ENCODE measurements at regions not wholly inside any gene's neighbourhood (a gene's known extent, or its start where the extent isn't known, plus 50 kb on each side); places are given as distances from the start of the nearest gene placed in this dataset.

DNA sequence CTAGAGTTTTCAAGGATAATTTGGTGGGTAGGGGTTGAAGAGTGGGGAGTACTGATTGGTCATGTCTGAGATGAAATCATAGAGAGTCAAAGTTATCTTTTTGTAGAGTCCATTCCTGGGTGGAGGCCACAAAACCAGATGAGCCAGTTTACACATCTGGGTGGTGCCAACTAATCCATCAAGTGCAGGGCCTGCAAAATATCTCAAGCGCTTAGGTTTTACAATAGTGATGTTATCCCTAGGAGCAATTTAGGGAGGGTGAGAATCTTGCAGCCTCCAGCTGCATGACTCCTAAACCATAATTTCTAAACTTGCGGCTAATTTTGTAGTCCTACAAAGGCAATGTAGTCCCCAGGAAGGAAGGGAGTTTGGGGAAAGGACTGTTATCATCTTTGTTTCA, 988.3 kb upstream of the LCORL start:
- H3K4me3 ChIP-seq = no peak overlapping the region
- H3K4me1 ChIP-seq = no peaks in the 10 kb centered on the region
- H3K27ac ChIP-seq = no peak overlapping the region
- no peaks in the 10 kb centered on the region for H3K9me3 ChIP-seq
- no peak for DNase-seq
- 59 to 68% methylated on average over 2 of the region's 2 CpGs for WGBS, 2 donors
- TF ChIP-seq POLR2A (IDR thresholded peaks at IDR 0.05) (no peak), POLR2AphosphoS5 (IDR thresholded peaks at IDR 0.05) (no peak), EP300 (IDR thresholded peaks at IDR 0.05) (no peak)
- TF ChIP-seq, protein P1, sequence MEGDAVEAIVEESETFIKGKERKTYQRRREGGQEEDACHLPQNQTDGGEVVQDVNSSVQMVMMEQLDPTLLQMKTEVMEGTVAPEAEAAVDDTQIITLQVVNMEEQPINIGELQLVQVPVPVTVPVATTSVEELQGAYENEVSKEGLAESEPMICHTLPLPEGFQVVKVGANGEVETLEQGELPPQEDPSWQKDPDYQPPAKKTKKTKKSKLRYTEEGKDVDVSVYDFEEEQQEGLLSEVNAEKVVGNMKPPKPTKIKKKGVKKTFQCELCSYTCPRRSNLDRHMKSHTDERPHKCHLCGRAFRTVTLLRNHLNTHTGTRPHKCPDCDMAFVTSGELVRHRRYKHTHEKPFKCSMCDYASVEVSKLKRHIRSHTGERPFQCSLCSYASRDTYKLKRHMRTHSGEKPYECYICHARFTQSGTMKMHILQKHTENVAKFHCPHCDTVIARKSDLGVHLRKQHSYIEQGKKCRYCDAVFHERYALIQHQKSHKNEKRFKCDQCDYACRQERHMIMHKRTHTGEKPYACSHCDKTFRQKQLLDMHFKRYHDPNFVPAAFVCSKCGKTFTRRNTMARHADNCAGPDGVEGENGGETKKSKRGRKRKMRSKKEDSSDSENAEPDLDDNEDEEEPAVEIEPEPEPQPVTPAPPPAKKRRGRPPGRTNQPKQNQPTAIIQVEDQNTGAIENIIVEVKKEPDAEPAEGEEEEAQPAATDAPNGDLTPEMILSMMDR (IDR thresholded peaks at IDR 0.05) = no peak
- no peaks in the 10 kb centered on the region for H3K36me3 ChIP-seq
- no peaks in the 10 kb centered on the region for H3K27me3 ChIP-seq
- no peak for ATAC-seq (ENCODE audit: low FRiP score in 2 of 2)

DNA sequence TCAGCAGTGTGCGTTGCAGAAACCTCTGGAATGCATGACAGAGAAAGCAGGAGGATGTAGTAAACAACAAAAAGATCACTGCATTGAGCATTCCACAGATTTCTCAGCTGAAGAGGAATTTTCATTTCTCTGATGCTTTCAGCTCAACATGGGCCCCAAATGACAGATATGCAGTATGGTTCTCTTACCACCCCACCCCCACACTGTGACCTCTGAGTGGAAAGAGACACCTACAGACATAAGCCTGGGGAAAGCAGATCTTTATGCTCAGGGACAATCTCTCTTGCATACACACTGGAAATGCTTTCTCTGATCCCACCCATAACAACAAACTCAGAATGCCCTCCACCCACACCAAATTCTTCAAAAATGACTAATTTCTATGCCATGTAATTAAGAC, 983.7 kb upstream of the LCORL start:
- DNase-seq (no peak), ATAC-seq (ENCODE audit: low FRiP score in 2 of 2) (no peak)
- no peak overlapping the region for H3K27ac ChIP-seq
- 45 to 61% methylated on average over 1 of the region's 1 CpG for WGBS, 2 donors
- H3K27me3 ChIP-seq = no peaks in the 10 kb centered on the region
- TF ChIP-seq EP300 (IDR thresholded peaks at IDR 0.05) (no peak), POLR2A (IDR thresholded peaks at IDR 0.05) (no peak), POLR2AphosphoS5 (IDR thresholded peaks at IDR 0.05) (no peak)
- TF ChIP-seq, protein P1 (IDR thresholded peaks at IDR 0.05) = no peak
- no peaks in the 10 kb centered on the region for H3K4me1 ChIP-seq
- no peak overlapping the region for H3K4me3 ChIP-seq
- H3K36me3 ChIP-seq = no peaks in the 10 kb centered on the region
- peaks cover 0 to 4% (median 0%) of the 10 kb centered on the region in 4 donors for H3K9me3 ChIP-seq

DNA sequence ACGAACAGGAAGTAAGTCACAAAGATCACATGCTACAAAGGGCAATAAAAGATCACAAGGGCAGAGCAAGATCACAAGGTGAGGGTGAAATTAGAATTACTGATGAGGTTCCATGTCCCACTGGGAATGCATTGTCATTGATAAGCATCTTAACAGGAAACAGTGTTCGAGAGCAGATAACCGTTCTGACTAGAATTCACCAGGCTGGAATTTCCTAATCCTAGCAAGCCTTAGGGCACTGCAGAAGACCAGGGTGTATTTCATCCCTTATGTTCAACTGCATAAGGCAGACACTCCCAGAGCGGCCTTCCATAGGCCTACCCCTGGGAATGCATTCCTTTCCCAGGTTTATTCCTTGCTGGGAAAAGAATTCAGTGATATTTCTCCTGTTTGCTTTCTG, 980.6 kb upstream of the LCORL start:
- DNase-seq (no peak), ATAC-seq (ENCODE audit: low FRiP score in 2 of 2) (no peak)
- 73 to 75% methylated on average over 4 of the region's 4 CpGs for WGBS, 2 donors
- H3K4me1 ChIP-seq = no peaks in the 10 kb centered on the region
- TF ChIP-seq EP300 (IDR thresholded peaks at IDR 0.05) (no peak), POLR2A (IDR thresholded peaks at IDR 0.05) (no peak), POLR2AphosphoS5 (IDR thresholded peaks at IDR 0.05) (no peak)
- TF ChIP-seq, protein P1 (IDR thresholded peaks at IDR 0.05) = no peak
- peaks cover 0 to 13% (median 0%) of the 10 kb centered on the region in 4 donors for H3K9me3 ChIP-seq
- H3K36me3 ChIP-seq = no peaks in the 10 kb centered on the region
- no peaks in the 10 kb centered on the region for H3K27me3 ChIP-seq
- H3K4me3 ChIP-seq = no peak overlapping the region
- no peak overlapping the region for H3K27ac ChIP-seq

DNA sequence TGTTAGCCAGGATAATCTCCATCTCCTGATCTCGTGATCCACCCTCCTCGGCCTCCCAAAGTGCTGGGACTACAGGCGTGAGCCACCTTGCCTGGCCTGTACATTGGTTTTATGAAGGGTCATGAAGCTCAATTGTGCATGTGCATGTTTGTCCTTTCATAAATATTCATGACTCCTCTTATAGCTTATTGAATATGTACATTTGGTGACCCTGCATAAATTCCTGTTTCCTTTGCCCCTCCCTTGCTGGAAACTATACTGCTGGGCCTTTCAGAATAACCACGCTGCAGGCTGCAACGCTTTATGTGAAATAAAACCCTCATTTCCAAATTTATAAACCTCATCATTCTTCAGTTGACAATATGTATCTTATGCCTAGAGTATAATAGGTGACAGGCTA, 978.0 kb upstream of the LCORL start:
- H3K9me3 ChIP-seq = peaks cover 0 to 13% (median 0%) of the 10 kb centered on the region in 4 donors
- WGBS, 2 donors = 88 to 90% methylated on average over 5 of the region's 5 CpGs
- H3K36me3 ChIP-seq = no peaks in the 10 kb centered on the region
- no peak for TF ChIP-seq POLR2A (IDR thresholded peaks at IDR 0.05)
- TF ChIP-seq POLR2AphosphoS5 (IDR thresholded peaks at IDR 0.05) = no peak
- TF ChIP-seq EP300 (IDR thresholded peaks at IDR 0.05) = no peak
- TF ChIP-seq, protein P1 (IDR thresholded peaks at IDR 0.05) = no peak
- DNase-seq (no peak), ATAC-seq (ENCODE audit: low FRiP score in 2 of 2) (no peak)
- no peak overlapping the region for H3K27ac ChIP-seq
- no peaks in the 10 kb centered on the region for H3K27me3 ChIP-seq
- H3K4me1 ChIP-seq = no peaks in the 10 kb centered on the region
- no peak overlapping the region for H3K4me3 ChIP-seq

DNA sequence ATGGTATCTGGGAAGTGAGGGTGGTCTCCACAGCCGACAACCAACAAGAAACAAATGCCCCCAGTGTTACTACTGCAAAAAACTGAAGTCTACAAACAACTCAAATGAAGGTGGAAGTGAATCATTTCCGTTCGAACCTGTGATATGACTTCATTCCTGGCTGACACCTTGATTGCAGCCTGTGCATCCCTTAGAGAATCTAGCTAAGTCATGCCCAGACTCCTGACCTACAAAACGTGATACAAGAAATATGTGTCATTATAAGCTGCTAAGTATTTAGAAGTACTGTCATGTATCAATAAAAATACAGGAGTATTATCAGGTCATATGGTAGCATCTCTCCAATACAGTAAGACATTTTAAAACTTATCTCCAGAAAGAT, 959.7 kb upstream of the LCORL start:
- WGBS, 2 donors = 80 to 81% methylated on average over 4 of the region's 4 CpGs
- Histone ChIP-seq H3K27me3 (no peaks in the 10 kb centered on the region), H3K27ac (no peak overlapping the region), H3K9me3 (no peaks in the 10 kb centered on the region), H3K4me1 (no peaks in the 10 kb centered on the region), H3K4me3 (no peak overlapping the region), H3K36me3 (no peaks in the 10 kb centered on the region)
- ATAC-seq (ENCODE audit: low FRiP score in 2 of 2) = no peak
- TF ChIP-seq POLR2A (IDR thresholded peaks at IDR 0.05) (no peak), POLR2AphosphoS5 (IDR thresholded peaks at IDR 0.05) (no peak), EP300 (IDR thresholded peaks at IDR 0.05) (no peak)
- TF ChIP-seq, protein P1 (IDR thresholded peaks at IDR 0.05) = no peak
- DNase-seq = no peak
